HEK293T (cell line): ENCODE measurements at regions not wholly inside any gene's neighbourhood (a gene's known extent, or its start where the extent isn't known, plus 50 kb on each side); places are given as distances from the start of the nearest gene placed in this dataset.

Experiments used
- SP1 ChIP-seq: fragments of 450-650 bp; IDR thresholded peaks from 2 replicates; pipeline ENCODE4 v1.6.1; 2017
- SUZ12 ChIP-seq: fragments of 450-650 bp; IDR thresholded peaks from 2 replicates; pipeline ENCODE4 v1.6.1; 2016; ENCODE audit warnings: mild to moderate bottlenecking

DNA sequence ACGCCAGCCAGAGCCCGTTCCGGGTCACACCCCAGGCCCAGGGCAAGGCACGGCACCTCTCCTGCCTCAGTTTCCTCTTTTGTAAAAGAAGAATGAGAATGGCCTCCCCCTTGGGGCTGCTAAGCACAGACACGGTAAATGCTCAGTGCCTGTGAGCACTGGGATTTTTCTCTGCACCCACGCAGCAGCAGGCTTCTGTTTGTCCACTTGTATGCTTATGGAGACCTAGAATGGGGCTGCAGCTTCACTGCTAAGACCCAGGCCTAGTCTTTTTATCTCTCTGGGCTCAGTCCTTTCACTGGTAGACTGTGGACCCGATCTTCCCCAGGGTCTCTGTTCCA lies 1327.9 kb downstream of the TBC1D22A start:
- no peak for TF ChIP-seq SP1
- TF ChIP-seq SUZ12: no peak
